NCI-H1694 treated with DMSO at 0.1 percent for 48 hours (cell line): ENCODE measurements at regions not wholly inside any gene's neighbourhood (a gene's known extent, or its start where the extent isn't known, plus 50 kb on each side); places are given as distances from the start of the nearest gene placed in this dataset.

ENCODE experiments used
- DNase-seq: peaks from one replicate; lab custom pipeline; 2025; lab: John Stamatoyannopoulos, UW

GRCh38 chr3:36192901-36193300 lies 187.4 kb upstream of the STAC start:
- no peak for DNase-seq

- no peak for DNase-seq
Observed at GRCh38 chr3:36193448-36193847, 186.9 kb upstream of the STAC start.

GRCh38 chr3:36196058-36196457 lies 184.2 kb upstream of the STAC start:
- no peak for DNase-seq

DNA sequence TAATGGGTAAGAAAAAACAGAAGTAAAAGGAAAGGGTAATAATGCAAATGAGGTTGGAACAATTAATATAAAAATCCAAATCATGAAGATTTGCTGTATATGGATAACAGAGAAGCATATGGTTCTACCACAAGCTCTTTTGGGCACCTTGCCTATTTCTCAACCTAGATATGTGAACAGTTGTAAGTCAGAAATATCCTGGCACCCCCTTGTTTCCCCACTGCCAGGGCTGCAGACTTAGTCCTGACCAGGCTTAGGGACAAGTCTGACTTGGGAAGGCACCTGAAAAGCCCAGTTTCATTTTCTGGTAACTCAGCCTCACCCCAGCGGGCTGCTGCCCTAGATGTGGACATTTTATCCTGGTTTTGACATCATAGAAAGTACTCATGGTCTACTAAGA lies 183.2 kb upstream of the STAC start:
- no peak for DNase-seq

GRCh38 chr3:36201546-36201945 lies 178.8 kb upstream of the STAC start:
- no peak for DNase-seq

GRCh38 chr3:36206956-36207580 lies 173.2 kb upstream of the STAC start:
- no peak for DNase-seq

DNA sequence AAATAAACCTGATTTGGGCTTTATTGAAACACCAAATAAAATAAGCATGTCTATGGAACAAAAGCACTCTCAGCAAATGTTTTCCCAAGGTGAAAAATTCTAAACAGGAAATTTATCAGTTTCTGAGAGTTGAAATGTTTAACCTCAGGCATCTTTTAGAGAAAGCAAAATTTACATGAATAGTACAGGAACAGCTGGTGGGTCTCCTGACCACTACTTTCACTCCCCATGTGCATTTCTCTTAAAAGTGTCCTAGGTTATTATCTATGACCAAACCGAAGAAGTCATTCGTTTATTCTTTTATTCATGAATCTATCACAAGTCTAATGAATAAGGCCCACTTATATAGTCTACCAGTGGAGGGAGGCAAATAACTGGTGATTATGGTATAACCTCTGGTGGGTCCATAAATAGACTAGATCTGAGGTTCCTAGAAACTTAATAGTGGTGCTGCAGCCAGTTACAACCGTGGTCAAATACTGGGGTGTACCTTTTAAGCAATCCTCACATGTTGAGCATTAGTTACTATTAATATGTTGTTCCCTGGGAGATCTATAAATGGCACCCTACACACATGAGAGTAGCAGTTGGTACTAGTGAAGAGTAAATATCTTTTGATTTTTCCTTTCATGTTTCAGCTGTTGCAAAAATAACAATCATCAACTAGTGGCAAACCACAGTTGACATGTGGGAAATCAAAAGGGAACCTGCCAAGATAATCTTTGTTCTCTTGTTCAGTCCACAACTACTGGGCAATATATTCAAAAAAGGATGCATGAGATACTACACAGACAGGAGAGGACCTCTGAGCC lies 169.3 kb upstream of the STAC start:
- DNase-seq, result no peak

DNA sequence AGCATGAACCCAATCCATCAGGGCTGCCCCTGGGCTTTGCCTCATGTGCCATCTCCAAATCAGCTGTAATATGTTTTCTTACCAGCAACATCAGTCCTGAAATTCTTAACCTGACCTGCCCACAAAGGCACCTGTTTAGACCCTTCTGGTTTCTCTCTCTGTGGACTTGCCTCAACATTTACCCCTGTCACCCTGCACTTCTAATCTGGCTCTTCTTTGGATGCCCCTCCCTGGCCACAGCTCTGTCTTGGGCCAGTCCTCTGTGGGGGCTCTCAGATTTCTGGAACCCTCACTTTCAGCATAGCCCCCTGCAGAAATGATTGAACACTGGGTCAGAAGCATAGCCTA lies 168.7 kb upstream of the STAC start:
- DNase-seq, result no peak

GRCh38 chr3:36212251-36212650 lies 168.1 kb upstream of the STAC start:
- peak; percentile 6 for DNase-seq

DNA sequence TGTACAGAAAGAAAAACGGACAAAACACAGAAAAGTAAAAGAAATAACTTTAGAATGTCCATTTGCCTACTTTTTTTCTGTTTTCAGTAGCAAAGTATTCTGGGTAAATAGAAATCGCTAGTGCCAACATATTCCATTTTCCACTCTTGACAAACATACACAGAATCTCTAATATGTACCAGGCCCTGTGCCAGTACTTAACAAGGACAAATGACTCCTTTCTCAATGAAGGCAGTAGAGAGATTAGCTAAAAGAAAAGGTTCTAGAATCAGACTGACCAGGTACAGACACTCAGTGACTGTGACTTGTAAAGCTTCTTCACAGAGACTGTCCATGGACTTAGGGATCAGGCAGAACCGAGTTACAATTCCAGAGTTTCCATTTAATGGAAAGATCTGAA lies 165.8 kb upstream of the STAC start:
- DNase-seq, result peak; percentile 56

DNA sequence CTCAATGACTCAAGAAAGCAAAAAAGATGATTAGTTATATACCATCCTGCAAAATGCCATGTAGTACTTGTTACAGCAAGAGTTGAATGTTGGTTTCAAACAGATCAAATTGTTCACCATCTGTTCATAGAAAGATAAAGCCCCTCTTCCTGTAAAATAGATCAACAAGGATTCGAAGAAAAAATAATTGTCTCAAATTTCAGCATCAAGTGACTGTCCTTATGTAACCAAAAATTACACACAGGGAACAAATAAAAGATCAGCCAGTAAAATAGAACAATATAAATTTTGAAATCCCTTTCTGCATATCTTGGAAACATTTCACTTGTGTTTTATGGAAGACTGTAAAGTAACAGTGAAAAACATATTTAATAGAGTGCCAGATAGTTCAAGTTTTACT lies 165.1 kb upstream of the STAC start:
- peak; percentile 56 for DNase-seq

DNA sequence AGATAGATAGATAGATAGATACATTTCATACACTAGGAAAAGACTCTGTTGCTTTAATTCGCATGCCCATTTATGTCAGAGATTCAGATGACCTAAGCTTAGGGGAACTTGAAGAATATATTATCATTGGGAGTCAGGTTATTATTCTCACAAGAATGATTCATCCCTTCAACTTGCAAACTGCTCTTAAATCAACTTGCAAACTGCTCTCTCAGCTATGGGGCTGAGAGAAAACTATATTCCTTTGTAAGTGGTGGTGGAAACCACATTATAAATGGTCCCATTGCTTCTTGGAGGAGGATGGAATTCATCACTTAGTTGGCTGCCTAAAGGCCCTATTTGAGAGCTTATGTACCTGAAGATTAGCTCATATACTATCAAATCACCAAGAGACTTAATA lies 160.9 kb upstream of the STAC start:
- no peak for DNase-seq

DNA sequence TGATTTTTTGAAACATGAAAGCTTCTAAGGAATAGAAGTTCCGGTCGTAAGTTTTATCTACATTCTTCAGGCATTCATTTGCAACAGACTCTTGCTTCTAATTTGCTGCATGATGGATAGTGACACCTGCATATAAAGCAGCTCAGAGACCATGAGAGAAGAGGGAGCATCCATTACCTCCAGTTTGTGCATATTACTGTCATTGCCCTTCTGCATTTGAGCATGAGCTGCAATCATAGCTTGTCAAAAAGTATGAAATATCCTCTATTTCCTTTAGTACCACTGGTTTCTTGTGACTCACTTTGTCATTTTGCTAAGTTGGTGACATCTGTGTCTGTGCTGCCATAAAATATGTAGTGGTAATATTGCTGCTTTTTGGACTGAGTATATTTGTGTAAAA lies 160.1 kb upstream of the STAC start:
- DNase-seq, result no peak

DNA sequence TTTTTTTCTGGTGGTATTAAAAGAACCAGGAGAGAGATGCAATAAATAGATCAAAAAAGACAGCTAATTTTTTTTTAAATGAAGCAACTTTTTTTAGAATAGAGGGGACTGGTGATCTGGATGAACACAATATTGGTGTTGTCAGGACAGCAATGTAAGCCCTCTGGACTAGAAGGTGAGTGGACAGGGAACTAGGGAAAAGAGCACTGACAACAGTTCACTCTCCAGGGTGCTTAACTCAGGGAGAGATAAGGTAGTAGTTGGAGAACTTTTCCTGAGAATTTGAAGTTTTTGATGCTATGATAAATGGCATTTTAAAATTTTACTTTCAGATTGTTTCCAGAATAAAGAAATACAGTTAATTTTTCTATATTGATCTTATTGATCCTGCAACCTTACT lies 158.3 kb upstream of the STAC start:
- no peak for DNase-seq

DNA sequence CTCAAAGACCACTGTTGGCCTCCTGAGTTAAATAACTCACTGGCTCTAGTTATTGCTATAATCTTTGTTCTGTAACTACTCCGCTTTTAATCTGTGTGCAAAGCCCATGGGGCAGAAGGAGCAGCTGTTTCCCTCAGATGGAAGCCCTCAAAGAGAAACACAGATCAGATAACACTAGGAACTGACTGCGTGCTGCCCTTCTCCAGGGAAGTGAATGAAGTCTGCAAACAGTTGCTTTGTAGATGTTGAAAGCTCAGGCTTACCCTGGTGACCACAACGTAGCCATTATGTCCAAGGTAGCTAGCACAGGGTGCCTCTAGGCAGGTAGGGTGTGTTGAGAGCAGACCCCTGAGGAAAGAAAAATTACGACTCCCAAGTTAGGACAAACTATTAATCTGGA lies 152.3 kb upstream of the STAC start:
- no peak for DNase-seq

- no peak for DNase-seq
Observed at GRCh38 chr3:36229496-36229895, 150.8 kb upstream of the STAC start.

- no peak for DNase-seq
Observed at GRCh38 chr3:36232797-36233489, 147.4 kb upstream of the STAC start.

DNA sequence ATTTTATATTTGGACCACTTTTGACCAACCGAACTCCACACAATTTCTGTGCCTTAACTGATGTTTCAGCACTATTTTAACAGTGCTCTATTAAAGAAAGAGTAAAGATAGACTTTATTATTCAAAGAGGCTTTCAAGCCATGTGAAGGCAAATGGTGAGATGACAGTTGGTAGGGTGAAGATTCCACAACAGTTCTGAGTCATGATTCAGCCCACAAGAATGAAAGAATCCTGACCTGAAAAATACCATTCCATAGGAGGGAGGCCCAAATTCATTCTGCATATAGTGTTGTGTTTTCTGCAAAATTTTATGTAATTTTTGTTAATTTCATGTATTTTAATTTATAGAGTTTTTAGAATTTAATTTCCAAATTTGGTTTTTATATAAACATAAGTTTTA lies 135.6 kb upstream of the STAC start:
- DNase-seq, result no peak

- no peak for DNase-seq
Observed at GRCh38 chr3:36248374-36248773, 131.9 kb upstream of the STAC start.

DNA sequence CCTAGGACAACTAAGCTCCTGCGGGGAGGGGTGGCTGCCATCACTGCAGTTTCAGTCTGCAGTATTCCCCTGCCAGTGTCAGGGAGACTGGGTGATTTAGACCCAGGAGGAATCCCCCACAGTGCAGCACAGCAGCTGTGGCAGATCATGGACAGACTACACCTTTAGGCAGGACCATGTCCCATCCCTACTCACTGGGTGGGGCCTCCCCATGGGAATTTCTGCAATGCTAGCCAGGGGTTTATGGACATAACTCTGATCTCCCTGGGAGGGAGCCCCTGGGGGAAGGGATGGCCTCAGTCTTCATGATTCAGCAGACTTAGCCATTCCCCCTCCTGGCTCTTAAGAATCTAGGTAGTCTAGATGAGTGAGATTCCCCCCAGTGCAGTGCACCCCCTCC lies 130.1 kb upstream of the STAC start:
- no peak for DNase-seq

DNA sequence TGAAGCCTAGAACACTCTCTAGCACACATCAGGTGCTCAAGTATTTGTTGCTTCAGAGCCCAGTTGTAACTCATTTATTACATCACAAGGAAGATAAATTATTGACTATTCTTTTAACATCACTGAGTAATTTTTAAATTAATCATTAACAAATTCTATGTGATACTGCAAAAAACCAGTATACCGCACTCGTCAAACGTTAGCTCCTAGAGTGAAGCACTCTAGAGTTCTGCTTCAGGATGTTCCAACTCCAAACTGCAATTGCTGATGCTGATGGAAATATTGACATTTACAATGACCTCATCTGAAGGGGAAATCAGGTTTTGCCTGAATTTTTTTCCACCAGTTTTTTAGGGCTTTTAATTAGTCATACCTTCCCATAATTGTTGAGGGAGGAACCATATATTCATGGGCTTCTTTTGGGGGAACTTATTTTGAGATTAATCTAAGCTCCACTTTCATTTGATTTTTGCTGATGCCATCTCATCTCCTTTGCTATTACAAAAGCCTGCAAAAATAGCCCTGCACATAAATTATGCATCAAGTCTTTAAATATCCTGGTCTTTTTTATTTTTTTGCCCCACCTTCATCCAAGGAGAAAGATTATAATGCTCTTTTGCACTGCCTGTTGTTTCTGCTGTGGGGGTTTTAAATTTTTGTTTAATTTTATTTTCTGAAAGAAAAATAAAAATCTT lies 123.0 kb upstream of the STAC start:
- no peak for DNase-seq

DNA sequence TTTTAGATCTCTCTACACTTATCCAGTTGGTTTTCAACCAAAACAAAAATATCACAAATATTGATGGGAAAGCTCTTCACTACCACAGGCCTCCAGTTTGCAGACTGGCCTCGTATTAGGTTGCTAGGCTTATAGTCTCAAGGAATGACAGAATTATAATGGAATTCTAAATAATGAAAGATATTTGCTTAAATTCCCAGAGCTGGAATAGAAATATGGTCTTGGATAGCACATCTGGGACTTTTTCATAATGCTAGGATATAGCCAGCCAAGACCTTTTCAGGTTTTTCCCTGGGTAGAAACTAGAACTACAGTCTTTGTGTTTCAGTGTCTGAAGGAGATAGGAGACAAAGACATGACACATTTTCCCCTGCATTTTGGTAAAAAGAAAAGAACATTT lies 121.9 kb upstream of the STAC start:
- DNase-seq, result no peak

GRCh38 chr3:36259580-36259979 lies 120.7 kb upstream of the STAC start:
- DNase-seq, result no peak
